NCI-H2107 treated with DMSO at 0.1 percent for 48 hours (cell line): ENCODE measurements at regions not wholly inside any gene's neighbourhood (a gene's known extent, or its start where the extent isn't known, plus 50 kb on each side); places are given as distances from the start of the nearest gene placed in this dataset.

Source experiments
- DNase-seq: peaks from one replicate; lab custom pipeline; 2025; ENCODE audit not compliant: unreplicated experiment; lab: John Stamatoyannopoulos, UW

DNA sequence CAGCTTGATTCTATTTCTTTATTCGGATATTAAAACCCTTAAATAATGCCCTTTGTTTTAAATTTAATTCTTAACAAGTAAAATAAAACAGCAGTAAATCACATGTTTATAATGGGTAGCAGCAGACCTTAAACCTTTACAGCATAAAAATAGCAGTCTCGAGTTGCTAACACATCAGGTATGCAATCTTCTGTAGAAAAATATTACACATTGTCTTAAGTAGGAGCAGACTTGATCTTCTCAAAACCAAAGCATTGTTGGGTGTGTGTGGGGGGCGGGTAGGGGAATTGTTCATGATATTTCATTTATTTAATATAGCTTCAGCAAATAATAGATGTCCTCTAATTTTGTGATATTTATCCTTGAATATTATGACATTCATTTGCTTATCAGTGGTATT, 331.4 kb downstream of the PCDH7 start:
- no peak for DNase-seq

DNA sequence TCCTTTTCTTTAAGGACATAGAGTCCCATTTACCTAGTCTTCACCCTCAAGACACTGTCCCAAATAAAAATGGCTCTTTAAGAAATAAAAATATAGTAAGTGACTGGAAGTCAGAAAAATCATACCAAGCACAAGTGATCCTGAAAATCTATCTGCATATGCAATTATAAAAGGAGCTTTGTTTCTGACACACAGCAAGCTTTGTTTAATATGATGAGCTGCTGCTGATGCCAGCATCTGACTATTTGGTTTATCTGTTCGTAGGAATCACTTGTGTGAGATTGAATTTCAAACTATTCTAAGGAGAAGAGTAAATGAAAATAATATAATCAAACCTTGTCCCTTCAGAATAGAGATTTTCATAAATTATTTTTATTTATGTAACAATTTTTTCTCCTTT, 332.4 kb downstream of the PCDH7 start:
- no peak for DNase-seq

DNA sequence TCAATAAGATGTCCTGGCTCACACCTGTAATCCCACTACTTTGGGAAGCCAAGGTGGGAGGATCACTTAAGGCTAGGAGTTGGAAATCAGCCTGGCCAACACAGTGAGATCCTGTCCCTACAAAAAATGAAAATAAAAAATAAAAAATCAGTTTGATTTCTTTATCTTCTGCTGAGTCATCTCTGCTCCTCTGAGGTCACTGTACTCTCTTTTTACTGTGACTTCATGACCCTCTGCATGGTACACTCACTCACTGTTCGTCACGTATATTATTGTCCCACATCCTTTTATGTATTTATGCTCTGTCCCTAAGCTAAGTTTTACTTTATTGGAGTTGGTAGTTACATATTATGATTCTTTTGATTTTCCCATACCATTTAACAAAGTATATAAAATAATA, 333.3 kb downstream of the PCDH7 start:
- DNase-seq: no peak

DNA sequence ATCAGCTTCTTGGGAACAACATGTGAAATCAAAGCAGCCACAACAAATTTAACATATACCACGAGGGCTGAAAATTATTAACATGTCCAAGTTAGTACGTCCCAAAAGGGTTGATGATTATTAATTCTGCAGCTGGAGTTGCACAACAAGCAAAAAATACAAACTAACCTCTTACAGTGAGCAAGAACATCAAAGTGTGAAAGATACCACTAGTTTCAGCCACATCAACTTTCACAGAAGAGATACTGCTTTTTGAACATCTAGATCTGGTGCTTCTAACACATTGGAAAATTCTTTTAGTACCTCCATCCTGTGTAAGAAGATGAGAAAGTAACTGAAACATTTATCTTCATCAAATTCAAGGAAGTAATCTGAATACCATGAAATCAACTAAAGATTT, 334.1 kb downstream of the PCDH7 start:
- no peak for DNase-seq

DNA sequence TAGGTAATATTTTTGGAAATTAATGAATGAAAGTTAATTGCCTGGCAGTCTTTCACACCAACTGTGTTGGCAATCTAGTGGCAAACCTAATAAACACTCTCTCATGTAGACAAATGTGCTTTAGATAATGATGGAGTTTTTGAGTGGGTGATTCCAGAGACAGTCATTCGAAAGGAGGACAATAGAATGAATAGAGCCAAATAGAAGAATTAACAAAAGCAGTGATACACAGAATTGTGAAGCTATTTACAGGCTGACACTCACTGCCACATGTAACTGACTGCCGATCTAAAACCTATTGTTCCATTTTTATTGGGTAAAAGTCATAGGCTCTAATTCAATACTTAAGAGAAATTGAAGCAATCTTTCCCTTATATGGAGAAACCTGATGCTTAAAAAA, 338.5 kb downstream of the PCDH7 start:
- no peak for DNase-seq

DNA sequence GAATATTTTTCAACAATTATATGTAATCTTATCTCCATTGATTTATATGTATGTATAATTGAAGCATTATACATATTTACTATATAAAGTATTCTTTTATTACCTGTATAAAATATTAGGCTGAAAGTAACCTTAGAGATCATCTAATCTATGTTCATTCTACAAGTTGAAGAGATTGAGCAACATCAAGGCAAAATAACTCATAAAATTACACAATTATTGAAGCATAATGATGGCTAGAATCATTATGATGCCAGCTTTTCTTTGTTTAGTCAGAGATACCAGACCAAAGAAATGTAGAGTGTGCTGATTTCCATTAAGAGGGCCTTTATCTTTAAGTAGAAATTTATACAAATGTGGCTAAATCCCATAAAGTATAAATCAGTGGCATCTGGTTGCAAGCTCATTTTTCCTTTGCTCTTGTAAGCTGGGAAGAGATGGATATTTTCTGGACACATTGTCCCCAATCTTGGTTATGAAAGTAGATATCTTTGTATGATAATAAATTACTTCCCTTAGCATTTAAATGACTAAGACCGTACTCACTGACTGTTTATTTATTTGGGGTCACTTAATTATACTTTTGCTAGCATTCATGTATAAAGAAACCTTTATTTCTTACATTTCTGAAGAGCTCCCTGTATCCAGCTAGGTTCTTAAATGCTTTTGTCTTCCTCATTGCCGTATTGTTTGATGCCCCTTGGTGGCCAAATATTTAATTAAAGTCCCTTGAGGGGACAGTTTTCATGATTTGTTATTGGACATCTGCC, 339.8 kb downstream of the PCDH7 start:
- no peak for DNase-seq

DNA sequence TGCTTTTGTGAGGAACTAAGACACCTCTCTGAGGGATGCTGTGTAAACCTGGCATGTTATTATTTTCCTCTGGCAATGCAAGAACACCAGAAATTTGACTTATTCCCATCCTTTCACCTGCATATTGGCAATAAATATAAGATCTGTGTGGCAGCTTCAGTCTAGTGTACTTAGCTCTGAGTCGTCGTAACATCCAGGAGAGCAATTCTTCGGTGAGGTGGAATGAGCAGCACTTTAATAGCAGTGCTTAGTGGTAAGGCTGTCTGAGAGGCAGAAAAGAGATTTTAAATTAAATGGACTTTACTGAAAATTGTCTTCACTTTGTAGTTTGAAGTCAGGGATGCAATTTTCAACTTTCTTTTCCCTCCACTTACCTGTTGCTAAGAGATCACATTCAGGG, 344.9 kb downstream of the PCDH7 start:
- DNase-seq: no peak

DNA sequence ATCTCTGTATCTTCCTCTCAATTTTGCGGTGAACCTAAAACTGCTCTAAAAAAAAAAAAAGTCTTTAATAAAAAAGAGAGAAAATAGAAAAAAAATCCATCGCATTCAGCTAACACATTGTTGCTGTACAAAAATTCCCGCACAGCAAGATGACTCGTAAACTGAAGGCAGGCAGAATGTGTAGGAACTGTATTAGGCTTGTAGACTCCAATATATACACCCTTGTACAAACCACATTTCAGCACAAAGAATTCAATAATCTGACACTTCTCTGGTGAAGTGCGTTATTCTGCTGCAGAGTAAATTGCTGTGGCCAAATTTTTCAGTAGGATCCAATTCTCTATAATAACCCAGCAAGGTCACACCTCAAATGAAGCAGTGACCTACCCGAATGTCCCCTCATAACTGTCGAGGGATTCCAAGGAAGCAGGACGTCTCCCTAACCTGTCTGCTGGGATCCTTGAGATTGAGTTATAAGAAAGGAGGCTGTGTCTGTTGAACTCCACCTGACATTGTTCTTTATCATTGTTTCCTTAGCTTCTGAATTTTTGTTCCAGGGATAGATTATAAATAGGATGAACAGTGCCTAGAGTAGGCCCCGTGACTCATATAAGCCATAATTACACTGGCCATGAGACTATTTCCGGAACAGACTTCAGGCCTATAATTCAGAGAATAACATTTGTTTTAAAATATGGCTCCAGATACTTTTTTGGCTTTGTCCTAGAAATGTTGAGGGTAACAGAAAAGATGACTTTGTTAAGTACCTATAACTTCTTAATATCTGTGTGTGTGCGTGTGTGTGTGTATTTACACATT, 348.3 kb downstream of the PCDH7 start:
- DNase-seq: no peak

DNA sequence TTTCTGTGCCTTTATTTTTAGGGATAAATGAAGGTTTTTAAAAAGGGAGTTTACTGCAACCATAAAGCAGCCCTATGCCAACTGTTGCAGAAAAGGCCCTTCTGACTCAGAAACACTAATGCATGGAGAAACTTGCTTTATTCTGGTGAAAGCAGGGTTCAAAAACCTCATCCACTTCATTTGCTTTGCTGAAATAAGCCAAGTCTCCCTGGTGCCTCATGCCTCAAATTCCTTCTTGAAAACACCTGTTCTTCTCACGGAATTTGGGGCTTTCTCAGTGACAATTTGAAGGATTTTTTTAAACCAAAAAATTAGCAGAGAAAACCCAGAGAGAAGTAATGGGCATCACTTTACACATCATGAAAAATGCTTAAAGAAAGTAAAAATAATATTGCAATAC, 349.0 kb downstream of the PCDH7 start:
- no peak for DNase-seq

DNA sequence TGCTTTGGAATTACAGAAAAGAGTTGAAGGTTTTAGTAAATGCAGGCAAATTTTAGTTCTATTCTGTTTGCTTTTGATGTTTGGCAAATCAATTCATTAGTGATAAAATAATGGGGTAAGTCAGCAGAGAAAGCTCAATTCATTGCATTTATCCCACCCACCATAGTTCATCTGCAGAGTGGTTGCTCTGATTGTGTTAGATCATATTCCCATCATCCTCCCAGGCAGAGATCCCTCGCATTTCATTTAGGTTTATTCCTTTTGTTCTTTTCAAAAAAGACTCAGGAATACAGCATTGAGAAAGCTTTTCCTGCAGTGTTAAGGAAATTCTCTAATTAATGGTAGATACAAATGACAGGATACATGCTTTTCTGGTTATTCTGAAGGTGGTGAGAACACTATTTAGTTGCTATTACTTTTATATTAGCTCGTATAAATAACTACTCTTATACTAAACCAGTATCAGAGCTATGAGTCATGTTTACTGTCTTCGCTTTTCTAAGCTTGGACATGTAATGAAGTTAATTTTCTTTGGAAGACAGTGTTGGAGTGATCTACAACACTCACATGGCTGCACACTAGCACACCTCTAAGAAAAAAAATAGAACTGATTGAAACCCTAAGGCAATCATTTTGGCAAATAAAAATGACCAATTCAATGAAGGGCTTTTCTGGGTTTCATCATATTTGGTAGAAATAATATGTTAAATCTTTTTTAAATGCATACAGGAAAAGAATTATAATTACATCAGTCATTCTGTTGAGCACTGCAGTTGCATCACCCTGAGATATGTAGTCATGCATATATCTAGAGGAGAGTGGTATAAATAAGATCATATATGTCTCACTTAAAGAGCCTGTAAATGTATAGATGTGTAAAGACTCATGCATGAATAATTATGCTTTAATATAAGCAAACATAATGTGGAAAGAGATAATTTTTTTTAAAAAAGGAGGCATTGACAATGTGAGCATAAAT, 351.6 kb downstream of the PCDH7 start:
- no peak for DNase-seq

DNA sequence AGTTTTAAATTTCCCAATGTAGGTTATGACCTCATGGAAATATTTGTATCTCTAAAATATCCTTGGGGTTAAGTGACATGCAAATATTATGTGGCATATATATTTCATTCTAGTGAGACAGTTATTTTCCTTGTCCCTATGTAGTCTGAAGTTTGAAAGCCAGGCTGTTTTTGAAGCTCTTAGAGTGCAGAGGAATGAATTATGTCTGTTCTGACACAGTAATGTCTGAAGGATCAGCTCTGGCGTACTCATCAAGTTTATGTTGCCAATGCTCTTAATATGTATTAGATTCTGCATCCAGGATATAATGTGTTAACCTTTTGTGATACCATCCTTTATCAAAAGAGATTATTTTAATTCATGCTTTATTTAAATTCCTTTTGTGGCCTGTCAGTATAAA, 355.8 kb downstream of the PCDH7 start:
- DNase-seq: no peak

DNA sequence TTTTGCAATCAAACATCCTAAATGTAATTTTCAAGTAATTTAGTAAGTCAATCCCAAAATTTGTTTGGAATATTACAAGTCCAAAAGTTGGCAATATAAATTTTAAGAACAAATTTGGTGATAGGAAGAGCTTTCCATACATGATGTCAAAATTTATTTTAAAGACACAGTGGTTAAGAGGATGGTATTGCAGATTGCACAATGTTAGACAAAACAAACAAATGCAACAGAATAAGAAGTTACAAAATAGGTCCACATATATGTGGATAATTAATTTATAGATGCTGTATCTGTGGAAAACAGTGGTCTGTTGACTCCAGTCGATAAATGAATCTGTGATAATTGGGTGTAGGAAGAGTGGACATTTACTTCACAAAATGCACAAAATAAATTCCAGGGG, 358.5 kb downstream of the PCDH7 start:
- no peak for DNase-seq

DNA sequence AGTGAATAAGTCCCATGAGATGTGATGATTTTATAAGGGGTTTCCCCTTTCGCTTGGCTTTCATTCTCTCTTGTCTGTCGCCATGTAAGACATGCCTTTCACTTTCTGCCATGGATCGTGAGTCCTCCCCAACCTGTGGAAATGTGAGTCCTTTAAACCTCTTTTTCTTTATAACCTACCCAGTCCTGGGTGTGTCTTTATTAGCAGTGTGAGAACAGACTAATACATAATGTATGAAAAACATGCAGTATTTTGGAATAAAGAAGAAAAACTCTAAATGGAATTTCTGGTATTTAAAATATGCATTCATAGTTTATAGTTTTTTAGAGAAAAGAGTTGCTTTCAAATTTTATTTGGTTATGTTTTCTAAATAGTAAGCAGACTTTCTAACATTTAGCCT, 360.7 kb downstream of the PCDH7 start:
- no peak for DNase-seq

DNA sequence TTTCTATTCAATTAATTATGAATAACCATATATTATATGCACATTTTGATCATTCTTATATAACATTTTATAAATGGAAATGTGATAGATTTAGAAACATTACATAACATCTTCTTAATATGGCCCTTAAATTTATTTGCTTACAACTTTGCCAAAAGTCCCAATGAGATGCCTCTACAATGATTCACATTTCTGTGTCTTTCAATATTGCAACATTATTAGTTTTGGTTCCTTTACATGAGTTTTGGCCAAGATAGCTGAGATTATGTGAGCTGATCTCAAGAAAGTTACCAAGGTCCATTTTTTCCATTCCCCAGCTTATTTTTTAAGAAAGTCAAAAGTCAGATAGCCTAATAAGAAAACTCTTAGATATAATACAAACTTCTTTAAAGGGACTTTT, 361.2 kb downstream of the PCDH7 start:
- no peak for DNase-seq

DNA sequence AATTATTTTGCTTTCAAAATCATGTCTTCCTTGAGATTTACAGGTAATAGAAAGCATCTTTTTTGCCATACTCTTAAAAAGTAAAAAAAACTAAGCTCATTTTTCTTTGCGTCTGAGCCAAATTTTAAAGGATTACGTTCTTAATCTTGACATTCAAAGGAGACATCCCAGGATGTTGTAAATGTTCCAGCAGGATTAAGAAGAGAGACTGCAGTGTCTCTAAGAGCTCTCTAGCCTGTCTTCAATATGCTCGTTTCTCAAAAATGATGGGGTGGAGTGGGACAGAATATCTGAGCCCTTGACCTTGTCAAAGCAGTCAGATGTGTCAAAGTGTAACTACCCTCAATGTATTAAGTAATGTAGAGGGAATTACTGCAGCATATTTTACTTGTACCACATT, 363.3 kb downstream of the PCDH7 start:
- no peak for DNase-seq

DNA sequence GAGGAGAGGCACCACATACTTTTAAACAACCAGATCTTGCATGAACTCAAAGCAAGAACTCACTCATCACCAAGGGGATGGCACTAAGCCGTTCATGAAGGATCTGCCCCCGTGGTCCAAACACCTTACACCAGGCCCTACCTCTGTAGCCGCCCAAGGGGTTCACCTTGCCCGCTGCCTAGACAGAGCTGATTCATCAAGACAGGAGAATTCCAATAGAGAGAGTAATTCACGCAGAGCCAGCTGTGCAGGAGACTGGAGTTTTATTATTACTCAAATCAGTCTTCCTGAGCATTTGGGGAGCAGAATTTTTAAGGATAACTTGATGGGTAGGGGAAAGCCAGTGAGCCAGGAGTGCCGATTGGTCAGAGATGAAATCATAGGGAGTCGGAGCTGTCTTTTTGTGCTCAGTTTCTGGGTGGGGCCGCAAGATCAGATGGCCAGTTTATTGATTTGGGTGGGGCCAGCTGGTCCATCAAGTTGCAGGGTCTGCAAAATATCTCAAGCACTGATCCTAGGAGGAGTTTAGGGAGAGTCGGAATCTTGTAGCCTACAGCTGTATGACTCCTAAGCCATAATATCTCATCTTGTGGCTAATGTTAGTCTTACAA, 364.7 kb downstream of the PCDH7 start:
- no peak for DNase-seq

DNA sequence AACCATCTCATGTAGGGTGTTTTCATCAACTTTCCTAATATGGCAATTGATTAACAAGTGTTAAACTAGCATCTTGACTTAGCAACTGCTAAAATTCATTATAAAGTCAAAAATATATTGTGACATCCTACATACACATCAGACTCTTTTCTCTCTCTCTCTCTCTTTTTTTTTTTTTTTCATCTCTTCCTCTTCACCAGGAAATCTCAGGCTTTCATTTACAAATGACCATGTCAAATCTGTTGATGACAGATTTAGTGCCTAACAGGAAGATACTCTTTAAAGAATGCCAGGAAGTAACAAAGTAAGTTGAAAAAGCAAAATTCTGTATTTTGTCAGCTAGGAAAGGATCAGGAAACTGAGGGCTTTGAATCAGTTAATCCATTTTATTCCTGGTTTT, 365.5 kb downstream of the PCDH7 start:
- no peak for DNase-seq

DNA sequence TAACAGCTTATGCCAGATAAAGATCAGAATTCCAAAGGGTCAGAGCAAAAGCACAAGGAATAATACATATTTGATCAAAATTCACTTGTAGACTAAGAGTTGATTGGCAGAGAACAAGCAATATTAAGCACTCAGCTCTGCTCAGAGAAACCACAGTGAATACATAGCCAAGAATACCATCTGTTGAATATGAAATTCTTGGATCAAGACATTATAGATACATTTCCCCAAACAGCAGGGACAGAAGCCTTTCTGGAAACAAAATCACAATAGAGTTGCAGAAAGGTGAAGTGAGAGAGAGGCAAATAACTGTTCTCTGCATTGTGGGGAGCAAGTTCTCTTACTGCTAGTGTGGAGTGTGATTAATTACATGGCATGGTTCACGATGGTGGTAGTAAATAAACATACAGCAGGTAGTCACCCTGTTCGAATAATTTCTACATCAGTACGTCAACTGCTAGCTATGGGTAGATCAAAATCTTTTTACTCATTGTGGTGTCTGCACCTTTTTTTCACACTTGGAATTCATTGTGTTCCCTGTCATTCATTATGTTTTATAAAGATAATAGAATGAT, 366.7 kb downstream of the PCDH7 start:
- no peak for DNase-seq

DNA sequence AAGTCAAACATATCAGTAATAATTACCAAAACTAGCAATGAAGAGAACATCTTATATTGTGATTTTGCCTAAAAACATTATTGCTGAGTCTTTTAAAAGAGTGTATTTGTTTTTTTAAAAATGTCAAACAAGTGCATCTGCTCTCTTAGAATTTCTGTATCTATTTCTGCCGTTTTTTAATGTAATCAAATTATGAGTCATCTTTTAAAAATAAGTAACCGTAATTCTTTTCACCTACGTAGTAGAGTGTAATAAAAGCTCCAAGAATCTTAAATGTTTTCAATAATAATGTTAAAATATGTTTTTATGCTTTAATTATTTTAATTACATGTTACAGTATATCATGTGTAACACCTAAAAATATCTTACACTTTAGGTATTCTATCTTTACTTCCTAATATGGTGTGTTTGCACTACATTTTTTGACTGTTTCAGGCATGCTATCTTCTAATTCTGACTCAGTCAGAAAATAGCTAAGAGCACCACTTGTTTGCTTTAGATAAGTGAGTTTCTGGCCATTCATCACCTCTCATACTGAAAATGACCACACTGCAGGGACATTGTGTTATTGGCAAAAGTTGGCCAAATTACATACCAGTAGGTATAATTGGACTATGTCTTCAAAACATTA, 368.5 kb downstream of the PCDH7 start:
- no peak for DNase-seq

DNA sequence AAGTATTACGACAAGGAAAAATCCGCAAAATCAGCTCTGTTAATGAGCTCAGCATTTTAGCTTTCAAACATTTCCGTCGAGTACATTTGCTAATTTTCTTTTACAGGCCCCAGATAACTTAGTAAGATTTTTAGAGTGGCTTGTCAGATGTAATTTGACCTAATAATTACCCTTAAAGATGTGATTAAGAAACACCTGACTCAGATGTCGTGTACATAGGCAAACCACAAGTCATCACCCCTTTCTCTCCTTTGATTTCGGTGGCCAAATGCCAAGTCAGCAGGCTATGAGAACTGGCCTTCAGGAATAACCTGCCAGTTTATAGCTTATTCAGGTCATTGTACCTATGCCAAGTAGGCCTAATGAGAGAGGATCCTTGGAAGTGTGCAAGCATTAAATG, 369.6 kb downstream of the PCDH7 start:
- peak; percentile 53 for DNase-seq
